ENCODE measurements at regions not wholly inside any gene's neighbourhood (a gene's known extent, or its start where the extent isn't known, plus 50 kb on each side); places are given as distances from the start of the nearest gene placed in this dataset.
A peak's percentile ranks its signal among the peaks of the same experiment; 100 is the strongest.

DNA sequence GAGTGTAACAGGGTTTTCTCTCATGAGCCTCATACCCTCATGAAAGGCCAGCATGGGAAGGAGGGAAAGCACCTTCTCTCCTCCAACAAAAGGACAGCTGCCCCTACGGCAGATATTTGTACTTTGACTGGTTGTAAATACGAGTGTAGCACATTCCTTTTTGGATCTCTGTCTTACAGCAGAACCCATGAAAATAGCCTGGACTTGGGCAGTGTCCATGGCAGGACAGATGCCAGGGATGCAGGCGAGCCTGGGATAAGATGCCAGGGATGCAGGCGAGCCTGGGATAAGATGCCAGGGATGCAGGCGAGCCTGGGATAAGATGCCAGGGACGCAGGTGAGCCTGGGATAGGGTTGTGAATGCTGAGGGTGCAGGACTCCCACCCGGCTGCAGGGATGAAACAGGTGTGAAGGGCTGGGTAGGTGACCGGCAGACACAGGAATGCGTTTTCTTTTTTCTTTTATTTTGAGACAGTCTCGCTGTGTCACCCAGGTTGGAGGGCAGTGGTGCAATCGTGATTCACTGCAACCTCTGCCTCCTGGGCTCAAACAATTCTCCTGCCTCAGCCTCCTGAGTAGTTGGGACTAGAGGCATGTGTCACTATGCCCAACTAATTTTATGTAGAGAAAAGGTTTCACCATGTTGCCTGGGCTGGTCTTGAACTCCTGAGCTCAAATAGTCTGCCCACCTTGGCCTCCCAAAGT is 120.0 kb downstream of the BEGAIN start:
- no peak for DNase-seq (ENCODE audit: low read depth)

DNA sequence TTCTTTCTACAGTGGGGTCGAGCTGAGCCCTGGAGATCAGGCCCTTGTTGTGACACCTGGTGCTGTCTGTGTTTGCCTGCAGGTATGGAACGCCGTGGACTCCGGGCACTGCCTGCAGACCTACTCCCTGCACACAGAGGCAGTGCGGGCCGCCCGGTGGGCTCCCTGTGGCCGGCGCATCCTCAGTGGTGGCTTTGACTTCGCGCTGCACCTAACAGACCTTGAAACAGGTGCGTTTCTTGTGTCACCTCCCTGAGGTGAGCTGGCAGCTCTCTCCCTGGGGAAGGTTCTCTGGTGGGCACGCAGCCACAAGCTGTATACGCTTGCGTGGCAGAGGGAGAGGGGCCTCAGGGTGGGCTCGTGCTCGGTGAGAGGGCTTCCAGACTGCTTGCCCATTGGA is 119.3 kb downstream of the BEGAIN start:
- no peak for DNase-seq (ENCODE audit: low read depth)

DNA sequence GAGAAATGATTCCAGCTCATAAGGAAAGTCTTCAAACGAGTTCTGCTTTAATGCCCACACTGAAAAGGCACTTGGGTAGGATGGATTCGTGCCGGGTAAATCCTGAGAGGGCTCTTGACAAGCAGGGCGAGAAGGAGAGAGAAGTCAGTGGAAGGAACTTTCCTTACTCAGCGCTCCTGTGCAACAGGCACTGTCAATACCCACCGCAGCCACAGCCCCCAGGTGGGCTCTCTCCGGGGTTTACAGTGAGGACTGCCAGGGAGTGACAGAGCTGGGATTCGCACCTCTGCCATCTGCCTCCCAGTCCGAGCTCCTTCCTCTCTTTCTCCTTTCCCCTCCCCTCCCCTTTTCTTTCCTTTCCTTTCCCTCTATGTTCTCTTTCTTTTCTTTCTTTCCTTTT is 118.7 kb downstream of the BEGAIN start:
- DNase-seq (ENCODE audit: low read depth) = no peak

DNA sequence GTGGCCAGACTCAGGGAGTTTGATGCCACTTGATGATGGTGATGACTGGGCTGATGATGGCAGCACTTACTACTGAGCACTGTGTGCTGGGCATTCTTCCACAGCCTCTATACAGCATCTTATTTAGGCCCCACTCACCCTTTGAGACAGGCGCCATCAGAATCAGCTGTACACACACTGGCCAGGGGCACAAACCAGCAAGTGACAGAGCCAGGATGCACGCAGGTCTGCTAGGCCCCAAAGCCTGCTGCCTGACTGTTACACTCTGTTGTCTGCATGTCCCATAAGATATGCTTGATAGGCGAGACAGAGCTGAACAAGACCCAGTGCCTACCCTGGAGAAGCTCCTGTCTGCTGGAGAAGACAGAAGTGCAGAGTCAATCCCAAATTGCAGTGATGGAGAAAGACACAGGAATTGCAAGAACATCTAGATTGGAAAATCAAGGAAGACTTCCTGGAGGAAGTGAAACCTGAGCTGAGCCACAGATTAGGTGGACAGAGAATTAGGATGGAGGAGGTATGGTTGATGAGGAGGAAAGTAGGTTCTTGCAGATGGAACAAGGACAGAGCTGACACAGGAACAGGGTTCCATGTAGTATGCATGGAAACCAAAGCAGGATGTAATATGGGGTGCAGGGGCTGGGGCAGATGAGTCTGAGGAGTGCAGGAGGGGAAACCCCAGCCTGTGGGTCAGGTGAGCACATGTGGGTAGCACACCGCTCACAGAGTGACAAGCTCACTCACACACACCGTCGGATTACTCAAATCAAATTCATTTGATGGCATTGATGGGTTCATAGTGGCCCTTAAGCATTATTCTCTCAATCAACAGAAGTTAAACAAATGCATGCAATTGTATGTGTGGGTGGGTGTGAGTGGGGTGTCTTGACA is 117.3 kb downstream of the BEGAIN start:
- DNase-seq (ENCODE audit: low read depth) = no peak

DNA sequence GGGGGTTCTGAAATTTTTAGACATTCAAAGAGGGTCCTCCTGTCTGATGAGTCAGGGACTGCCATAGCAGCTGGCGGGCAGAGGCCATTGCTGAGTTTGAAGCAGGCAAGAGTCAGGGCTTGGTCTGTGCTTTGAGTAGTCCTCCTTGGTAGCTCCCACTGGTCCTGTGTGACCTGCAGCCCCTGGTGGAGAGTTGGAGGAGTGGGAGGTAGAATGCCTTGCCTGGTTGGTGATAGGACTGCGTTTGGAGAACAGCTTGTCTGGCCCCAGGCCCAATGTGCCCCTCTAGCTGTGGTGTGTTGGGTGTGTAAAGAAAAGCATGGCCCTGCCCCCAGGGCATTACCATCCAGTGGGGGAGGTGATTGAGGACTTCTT is 116.7 kb downstream of the BEGAIN start:
- no peak for DNase-seq (ENCODE audit: low read depth)

DNA sequence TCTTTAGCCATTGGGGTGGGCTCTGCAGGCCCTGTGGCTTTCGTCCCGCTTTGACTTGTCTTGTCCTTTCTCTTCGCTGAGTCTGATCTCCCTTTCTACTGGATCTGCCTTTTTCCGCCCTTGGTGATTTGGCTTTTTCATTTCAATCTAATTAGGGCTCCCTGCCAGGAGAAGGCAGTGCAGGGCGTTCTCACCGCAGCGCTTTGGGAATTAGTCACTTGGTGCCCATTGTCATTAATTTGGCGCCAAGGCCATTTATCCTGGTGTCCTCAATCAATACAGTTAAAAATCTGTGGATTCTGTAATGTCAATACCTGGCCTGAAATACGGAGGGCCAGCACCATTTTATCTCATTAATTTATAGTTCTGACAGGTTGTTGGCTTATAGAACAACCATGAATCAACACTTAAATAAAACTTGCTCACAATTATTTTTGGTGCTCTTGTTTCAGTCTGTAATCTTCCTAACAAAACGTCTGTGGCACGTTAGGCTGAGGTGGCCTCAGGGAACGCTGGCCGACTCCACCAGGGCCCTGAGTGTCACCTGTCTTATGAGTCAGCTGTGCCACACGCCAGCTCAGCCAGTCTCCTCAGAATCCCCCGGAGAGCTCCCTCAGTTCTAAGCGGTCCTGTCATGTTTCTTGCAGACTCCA is 115.7 kb downstream of the BEGAIN start:
- DNase-seq (ENCODE audit: low read depth) = no peak

DNA sequence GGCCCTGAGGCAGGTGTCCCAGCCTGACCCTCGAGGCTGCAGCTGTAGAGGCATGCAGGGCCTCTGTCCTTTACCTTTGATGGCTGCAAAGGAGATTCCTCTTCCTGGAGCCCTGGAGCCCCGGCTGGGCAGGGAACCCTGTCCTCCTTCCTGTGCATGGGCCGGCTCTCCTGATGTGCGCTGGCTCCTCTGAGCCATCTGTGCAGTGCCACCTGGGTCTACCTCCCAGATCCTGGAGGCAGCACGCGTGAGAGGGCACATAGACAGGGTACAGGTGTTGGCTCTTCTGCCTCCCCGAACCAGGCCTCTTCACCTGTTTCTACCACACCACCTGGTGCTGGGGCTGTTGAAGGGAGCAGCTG is 115.1 kb downstream of the BEGAIN start:
- DNase-seq (ENCODE audit: low read depth) = no peak

DNA sequence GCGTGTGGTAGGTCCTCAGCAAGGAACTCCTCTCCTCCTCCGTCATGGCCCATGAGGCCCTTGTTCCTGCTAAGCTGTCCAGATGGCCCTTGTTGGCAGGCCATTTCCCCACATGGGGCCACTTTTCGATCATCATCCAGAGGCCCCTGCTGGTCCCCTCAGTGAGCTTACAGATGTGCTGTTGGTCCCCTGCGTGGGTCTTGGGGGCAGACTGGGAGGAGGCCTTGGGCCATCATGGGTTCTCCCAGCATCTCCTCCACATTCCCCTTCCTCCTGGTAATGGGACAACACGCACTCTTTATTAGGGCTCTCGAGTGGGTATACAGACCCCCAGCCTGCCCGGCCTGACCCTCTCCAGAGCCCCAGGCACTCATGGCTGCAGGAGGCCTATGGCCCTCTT is 114.7 kb downstream of the BEGAIN start:
- no peak for DNase-seq (ENCODE audit: low read depth)

DNA sequence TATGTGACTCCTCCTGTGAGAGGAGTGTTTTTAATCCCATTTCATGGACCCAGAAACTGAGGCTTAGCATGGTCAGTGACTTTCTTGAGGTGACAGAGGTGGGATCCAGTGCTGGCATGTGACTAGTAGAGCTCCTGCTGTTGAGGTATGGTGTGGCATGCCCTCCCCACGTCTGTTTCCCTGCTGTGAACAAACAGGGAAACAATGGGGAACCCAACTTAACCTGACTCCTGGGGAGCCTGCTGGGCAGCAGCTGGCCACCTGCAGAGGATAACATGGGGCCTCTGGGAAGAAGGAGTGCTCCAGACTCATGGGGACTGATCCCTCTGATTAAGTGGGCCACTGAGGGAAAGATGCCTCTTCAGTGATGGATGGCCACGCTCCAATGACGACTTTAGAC is 114.0 kb downstream of the BEGAIN start:
- DNase-seq (ENCODE audit: low read depth) = no peak

DNA sequence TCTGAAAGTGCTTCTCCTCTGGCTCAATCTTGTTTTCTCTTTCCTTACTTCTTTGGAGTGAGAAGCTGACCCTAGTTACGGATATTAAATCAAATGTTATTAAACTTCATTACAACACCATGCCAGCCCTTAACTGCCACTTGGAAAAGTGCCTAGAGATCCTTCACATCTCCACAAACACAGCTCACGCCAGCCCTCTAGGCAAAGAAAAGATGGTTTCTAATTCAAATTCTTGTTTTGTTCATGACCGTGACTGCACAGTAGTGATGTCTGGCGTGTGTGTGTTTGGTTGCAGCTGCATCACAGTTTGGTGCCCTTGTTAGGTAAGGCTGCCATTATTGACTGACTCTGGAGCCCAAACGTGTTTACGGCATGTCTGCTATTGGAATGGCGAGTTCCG is 113.0 kb downstream of the BEGAIN start:
- no peak for DNase-seq (ENCODE audit: low read depth)

DNA sequence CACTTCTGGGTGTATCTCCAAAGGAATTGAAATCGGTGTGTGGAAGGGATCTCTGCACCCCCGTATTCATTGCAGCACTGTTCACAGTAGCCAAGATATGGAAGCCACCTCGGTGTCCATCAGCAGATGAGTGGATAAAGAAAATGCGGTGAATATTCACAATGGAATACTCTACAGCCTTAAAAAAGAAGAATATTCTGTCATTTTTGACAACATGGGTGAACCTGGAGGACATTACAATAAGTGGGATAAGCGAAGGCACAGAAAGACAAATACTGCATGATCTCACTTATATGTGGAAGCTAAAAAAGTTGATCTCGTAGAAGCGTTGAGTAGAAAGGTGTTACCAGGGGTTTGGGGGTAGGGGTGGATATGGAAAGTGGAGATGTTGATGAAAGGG is 111.9 kb downstream of the BEGAIN start:
- no peak for DNase-seq (ENCODE audit: low read depth)

DNA sequence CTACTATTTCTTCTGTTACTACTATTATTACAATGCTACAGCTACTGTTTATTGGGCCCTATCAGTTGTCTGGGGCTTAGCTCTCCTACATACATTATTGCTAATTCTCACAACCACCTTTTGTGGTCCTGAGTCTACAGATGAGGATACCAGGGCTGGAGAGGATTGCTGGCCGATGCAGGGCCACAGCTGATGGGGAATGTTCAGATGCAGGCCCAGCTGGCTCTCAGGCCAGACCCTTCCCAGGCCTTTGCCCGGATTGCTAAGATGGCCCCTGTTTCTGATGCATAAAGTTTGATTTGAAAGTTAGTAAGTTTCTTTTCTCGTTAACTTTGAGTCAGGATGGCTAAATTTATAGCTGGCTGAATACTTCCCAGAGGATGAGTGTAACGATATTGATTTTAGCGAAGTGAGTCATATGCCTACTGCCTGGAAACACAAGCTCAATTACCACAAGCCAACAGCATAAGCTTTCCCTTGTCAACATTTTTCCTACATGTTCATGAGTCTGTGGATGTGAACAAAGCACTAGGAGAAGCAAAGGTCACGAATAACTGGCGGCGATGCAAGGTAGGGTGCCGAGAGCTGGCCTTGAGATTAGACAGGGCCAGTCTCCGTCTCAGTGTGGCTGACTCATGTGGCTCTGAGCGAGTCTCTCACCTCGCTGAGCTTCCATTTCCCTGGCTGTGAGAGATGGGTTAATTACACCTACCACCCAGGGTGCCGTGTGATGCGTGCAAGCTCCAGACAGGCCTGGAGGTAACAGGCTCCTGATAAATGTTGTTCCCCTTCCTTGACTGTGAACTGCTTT is 111.0 kb downstream of the BEGAIN start:
- DNase-seq (ENCODE audit: low read depth) = no peak

DNA sequence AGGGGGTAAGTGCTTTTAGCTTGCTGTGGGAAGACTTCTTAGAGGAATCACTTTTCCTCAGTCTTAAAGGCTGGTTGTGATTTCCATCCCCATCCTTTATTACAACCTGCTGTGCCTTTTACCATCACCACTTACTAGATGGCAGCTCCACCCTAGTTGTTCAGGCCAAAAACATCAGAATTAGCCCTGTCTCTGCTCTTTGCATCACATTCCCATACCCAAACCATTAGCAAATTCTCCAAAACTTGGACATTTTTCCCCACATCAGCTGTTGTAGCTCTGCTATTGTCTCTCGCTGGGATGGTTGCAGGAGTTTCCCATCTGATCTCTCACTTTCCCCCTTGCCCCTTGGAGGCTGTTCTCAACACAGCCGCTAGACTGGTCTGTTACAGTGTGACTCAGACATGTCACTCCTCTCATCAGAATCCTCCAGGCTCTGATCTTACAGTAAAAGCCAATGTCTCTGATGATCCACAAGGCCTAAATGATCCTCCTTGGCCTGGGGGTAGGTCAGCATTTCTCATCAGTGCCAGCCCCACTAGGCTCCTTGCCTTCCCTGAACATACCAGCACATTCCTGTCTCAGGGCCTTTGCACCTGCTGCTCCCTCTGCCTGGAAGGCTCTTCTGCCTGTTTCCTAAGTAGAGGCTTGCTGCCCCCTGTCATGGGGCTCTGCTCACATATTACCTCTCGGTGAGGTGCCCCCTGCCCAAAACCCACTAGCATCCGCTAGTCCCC is 102.5 kb downstream of the BEGAIN start:
- no peak for DNase-seq (ENCODE audit: low read depth)

DNA sequence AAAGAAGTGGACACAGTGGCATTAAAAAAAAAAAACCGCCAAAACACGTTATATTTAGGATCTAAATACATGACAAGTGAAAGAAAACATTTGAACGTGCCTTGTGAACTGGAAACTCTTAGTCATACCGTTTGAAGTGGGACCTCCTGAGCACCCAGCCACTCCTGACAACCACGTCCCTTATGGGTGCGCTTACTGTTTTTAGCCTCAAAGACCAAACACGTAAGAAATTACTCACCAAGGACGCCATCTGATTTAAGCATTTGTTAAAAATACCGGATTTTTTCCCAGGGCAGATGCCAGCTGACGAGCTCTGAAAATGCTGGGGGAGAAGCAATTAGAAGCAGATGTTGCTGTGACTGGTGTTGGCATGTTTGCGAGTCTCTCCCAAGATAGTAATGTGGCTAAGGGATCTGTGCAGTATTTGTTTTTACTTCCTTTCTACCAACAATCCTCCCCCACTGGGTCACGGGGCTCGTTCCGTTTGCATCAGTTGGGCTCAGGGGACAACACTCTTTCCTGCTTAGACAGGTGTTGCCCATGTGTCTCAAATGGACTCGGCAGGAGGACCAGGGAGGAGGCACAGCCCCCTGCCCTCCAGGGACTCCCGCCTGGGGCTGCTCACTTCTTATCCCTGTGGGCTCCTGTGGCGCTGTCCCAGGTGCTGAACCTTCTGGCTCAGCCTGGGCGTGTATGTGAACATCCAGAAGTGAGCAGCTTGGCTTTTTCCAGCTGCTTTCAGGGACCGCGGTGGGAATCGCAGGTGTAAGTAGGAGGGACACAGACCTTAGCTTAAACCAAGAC is 101.0 kb downstream of the BEGAIN start:
- peak; percentile 35 for DNase-seq (ENCODE audit: low read depth)
